B cell (primary cell): ENCODE measurements at regions not wholly inside any gene's neighbourhood (a gene's known extent, or its start where the extent isn't known, plus 50 kb on each side); places are given as distances from the start of the nearest gene placed in this dataset.

Source experiments
- ATAC-seq: fragments of 200-7000 bp; cut with Tn5 transposase; one replicate; pipeline ENCODE4 v1.10.0; 2021; ENCODE audit warnings: low read depth, mild to moderate bottlenecking, moderate number of reproducible peaks, moderate library complexity
- CTCF ChIA-PET: fragments of 350-600 bp; sonication (Branson Sonifier 250); formaldehyde crosslinking; loops from one replicate; lab custom pipeline; 2021; ENCODE audit warnings: antibody characterized with exemption, inconsistent platforms; lab: Charles Lee
- POLR2A ChIA-PET: fragments of 350-600 bp; sonication (Branson Sonifier 250); formaldehyde crosslinking; loops from one replicate; lab custom pipeline; 2021; ENCODE audit warnings: antibody characterized with exemption; lab: Charles Lee
- DNase-seq: peaks from one replicate; pipeline ENCODE4 v3.0.0; 2013
- H2AFZ ChIP-seq: 2 replicates; pipeline ENCODE4 v1.6.1; 2012; ENCODE audit warnings: mild to moderate bottlenecking, low read depth, low read length; ENCODE audit not compliant: insufficient read depth, poor library complexity, severe bottlenecking
- H3K27ac ChIP-seq, 2 donors: 1 replicate in 1 of 2; 2 replicates in 1 of 2; pipeline ENCODE4 v1.5.1; 2012 to 2013; ENCODE audit warnings: low read length in 2 of 2, mild to moderate bottlenecking in 2 of 2, moderate library complexity in 1 of 2
- H3K27me3 ChIP-seq, 4 experiments: fragments of 200-600 bp in 1 of 4; sonication (generic) in 1 of 4; replicated peaks in 1 of 4; 1 replicate in 2 of 4; 2 replicates in 2 of 4; pipeline versions ENCODE4 v1.6.1 to v1.7.0; 2013 to 2016; ENCODE audit warnings: low read length in 3 of 4, mild to moderate bottlenecking in 2 of 4, mixed read lengths in 1 of 4, moderate library complexity in 1 of 4; ENCODE audit not compliant: insufficient read depth in 4 of 4, control insufficient read depth in 3 of 4; ENCODE audit errors: control extremely low read depth in 1 of 4
- H3K36me3 ChIP-seq, 2 experiments: replicated peaks in 1 of 2; 1 replicate in 1 of 2; 2 replicates in 1 of 2; pipeline versions ENCODE4 v1.6.1 to v1.7.1; 2013; ENCODE audit warnings: low read length in 1 of 2; ENCODE audit not compliant: insufficient read depth in 2 of 2, control insufficient read depth in 1 of 2; ENCODE audit errors: control extremely low read depth in 1 of 2, extremely low read depth in 1 of 2
- H3K4me1 ChIP-seq, 2 donors: fragments of 200-600 bp in 1 of 2; sonication (generic) in 1 of 2; 1 replicate in 1 of 2; 2 replicates in 1 of 2; pipeline versions ENCODE4 v1.5.1 to v1.6.1; 2013 to 2017; ENCODE audit warnings: low read length in 2 of 2; ENCODE audit not compliant: control insufficient read depth in 2 of 2, insufficient read depth in 2 of 2
- H3K4me2 ChIP-seq: replicated peaks from 2 replicates; pipeline ENCODE3; 2012; ENCODE audit warnings: mild to moderate bottlenecking, low read depth, low read length; ENCODE audit not compliant: poor library complexity, severe bottlenecking
- H3K4me3 ChIP-seq, 5 experiments: fragments of 200-600 bp in 1 of 5; sonication (generic) in 1 of 5; 1 replicate in 3 of 5; 2 replicates in 2 of 5; pipeline versions ENCODE4 v1.5.1 to v1.7.0; 2011 to 2016; ENCODE audit warnings: low read length in 4 of 5, mild to moderate bottlenecking in 4 of 5, low read depth in 2 of 5, control low read depth in 1 of 5, moderate library complexity in 1 of 5; ENCODE audit not compliant: insufficient read depth in 1 of 5; ENCODE audit errors: control extremely low read depth in 1 of 5, extremely low read depth in 1 of 5
- H3K79me2 ChIP-seq: fragments of 200-600 bp; sonication (generic); one replicate; pipeline ENCODE4 v1.6.0; 2016; ENCODE audit warnings: low read length; ENCODE audit not compliant: control insufficient read depth, insufficient read depth
- H3K9ac ChIP-seq: fragments of 200-600 bp; sonication (generic); 2 replicates; pipeline ENCODE4 v1.6.1; 2017; ENCODE audit warnings: mild to moderate bottlenecking, low read length, moderate library complexity
- H3K9me3 ChIP-seq, 3 donors: one replicate each; pipeline versions ENCODE4 v1.6.1 to v1.7.1; 2013; ENCODE audit warnings: low read length in 2 of 3; ENCODE audit not compliant: control insufficient read depth in 2 of 3, insufficient read depth in 1 of 3; ENCODE audit errors: control extremely low read depth in 1 of 3
- H4K20me1 ChIP-seq: 2 replicates; pipeline ENCODE4 v1.6.0; 2012; ENCODE audit warnings: mild to moderate bottlenecking, low read length; ENCODE audit not compliant: insufficient read depth, control insufficient read depth, poor library complexity, severe bottlenecking
- H3K27ac Mint-ChIP-seq: one replicate; pipeline ENCODE4 v1.8.0; 2021; ENCODE audit warnings: mixed read lengths
- H3K27me3 Mint-ChIP-seq: one replicate; pipeline ENCODE4 v1.8.0; 2021; ENCODE audit warnings: mixed read lengths
- H3K4me1 Mint-ChIP-seq: one replicate; pipeline ENCODE4 v1.8.0; 2021; ENCODE audit warnings: mixed read lengths
- H3K4me3 Mint-ChIP-seq: one replicate; pipeline ENCODE4 v1.8.0; 2021; ENCODE audit warnings: mixed read lengths
- H3K9me3 Mint-ChIP-seq: one replicate; pipeline ENCODE4 v1.8.0; 2022; ENCODE audit warnings: mixed read lengths; ENCODE audit not compliant: insufficient read depth
- EZH2 ChIP-seq: IDR thresholded peaks from 2 replicates; pipeline ENCODE4 v1.6.1; 2012; ENCODE audit warnings: borderline replicate concordance, low read depth, mild to moderate bottlenecking, moderate library complexity, low read length; ENCODE audit not compliant: insufficient read depth, poor library complexity, severe bottlenecking
- WGBS: methylation state at CpG from one replicate; pipeline ENCODE4 v1.1.5; 2013; ENCODE audit warnings: missing lambda C conversion rate; ENCODE audit not compliant: insufficient coverage; 5-methylcytosine and 5-hydroxymethylcytosine counted together
- intact Hi-C: fragments of 100-400 bp; cut with micrococcal nuclease; formaldehyde crosslinking; loops from one replicate; pipeline ENCODE4 v1.10.0; 2022
- TF ChIP-seq, protein P1 (sequence below): fragments of 200-600 bp; IDR thresholded peaks from one replicate; pipeline ENCODE4 v1.8.0; 2022; ENCODE audit warnings: antibody characterized with exemption, mild to moderate bottlenecking

DNA sequence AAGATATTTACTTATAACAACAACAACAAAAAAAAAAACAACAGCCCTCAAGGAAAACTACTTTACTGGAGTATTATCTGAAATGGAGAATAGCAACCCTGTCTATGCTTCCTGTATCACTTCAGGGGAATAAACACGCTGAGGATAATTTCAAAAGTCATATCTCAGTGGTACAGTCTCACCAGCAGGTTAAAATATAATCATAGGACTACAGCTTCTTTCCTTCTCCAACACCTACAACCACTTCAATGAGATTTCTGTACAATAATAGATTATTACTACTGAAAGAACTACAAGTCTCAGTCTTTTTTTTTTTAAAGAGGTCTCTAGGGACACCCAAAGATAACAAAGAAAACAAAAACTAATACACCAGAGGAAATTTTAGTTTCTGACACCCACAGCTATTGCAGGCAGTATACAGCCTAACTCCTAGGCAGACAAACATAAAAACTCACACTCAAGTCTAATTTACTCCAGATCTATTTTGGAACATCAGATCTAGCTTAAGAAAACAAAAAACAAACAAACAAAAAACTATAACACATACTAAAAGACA is 268.2 kb downstream of the BCHE start:
- H3K4me3 ChIP-seq: no peak overlapping the region
- intact Hi-C loops: no loop called here
- Mint-ChIP-seq H3K4me3 (no peak overlapping the region), H3K27me3 (no peaks in the 10 kb centered on the region), H3K4me1 (no peaks in the 10 kb centered on the region), H3K9me3 (no peaks in the 10 kb centered on the region), H3K27ac (no peak overlapping the region)
- H3K79me2 ChIP-seq: no peaks in the 10 kb centered on the region
- no peaks in the 10 kb centered on the region for H3K4me1 ChIP-seq
- ChIA-PET CTCF (no interaction called here), POLR2A (no interaction called here)
- no peak overlapping the region for H2AFZ ChIP-seq
- no peaks in the 10 kb centered on the region for H3K36me3 ChIP-seq
- DNase-seq (no peak), ATAC-seq (no peak)
- no peaks in the 10 kb centered on the region for H3K27me3 ChIP-seq
- no CpG with 5 or more reads among the region's 1 CpG for WGBS
- no peaks in the 10 kb centered on the region for H4K20me1 ChIP-seq
- H3K27ac ChIP-seq: no peak overlapping the region
- TF ChIP-seq EZH2: no peak
- TF ChIP-seq, protein P1, sequence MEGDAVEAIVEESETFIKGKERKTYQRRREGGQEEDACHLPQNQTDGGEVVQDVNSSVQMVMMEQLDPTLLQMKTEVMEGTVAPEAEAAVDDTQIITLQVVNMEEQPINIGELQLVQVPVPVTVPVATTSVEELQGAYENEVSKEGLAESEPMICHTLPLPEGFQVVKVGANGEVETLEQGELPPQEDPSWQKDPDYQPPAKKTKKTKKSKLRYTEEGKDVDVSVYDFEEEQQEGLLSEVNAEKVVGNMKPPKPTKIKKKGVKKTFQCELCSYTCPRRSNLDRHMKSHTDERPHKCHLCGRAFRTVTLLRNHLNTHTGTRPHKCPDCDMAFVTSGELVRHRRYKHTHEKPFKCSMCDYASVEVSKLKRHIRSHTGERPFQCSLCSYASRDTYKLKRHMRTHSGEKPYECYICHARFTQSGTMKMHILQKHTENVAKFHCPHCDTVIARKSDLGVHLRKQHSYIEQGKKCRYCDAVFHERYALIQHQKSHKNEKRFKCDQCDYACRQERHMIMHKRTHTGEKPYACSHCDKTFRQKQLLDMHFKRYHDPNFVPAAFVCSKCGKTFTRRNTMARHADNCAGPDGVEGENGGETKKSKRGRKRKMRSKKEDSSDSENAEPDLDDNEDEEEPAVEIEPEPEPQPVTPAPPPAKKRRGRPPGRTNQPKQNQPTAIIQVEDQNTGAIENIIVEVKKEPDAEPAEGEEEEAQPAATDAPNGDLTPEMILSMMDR: no peak
- H3K4me2 ChIP-seq: no peak overlapping the region
- H3K9me3 ChIP-seq: no peaks in the 10 kb centered on the region
- H3K9ac ChIP-seq: no peak overlapping the region

DNA sequence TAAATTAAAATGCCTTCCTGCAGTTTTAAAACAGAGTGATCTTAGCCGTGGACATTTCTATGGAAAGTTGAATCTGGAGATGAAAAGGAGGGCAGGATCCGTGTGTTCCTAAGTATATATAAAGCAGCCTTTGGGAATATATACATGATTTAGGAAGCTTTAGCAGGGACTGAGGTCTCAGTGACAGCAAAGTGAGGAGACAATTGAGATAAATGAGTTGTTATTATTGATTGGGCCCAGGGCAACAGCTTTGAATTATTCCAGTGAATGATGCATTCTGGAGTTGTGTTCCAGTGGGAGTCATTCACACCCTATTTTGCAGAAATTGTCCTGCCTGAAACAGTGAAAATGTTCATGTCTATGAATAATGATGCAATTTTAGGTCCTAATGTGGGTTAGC is 281.4 kb downstream of the BCHE start:
- H3K79me2 ChIP-seq: no peaks in the 10 kb centered on the region

More for the DNA sequence above, 281.4 kb downstream of the BCHE start:
- H3K4me3 ChIP-seq: no peak overlapping the region
- WGBS: 79% methylated on average over 2 of the region's 2 CpGs
- no peaks in the 10 kb centered on the region for H3K27me3 ChIP-seq
- H3K4me3 Mint-ChIP-seq: no peak overlapping the region
- H3K27me3 Mint-ChIP-seq: no peaks in the 10 kb centered on the region
- intact Hi-C loops: no loop called here
- H3K36me3 ChIP-seq: no peaks in the 10 kb centered on the region
- POLR2A ChIA-PET: no interaction called here
- ATAC-seq (no peak), DNase-seq (no peak)
- H3K9me3 ChIP-seq: no peaks in the 10 kb centered on the region
- no peaks in the 10 kb centered on the region for H4K20me1 ChIP-seq
- H3K9me3 Mint-ChIP-seq: peaks cover 2% of the 10 kb centered on the region
- no peaks in the 10 kb centered on the region for H3K4me1 Mint-ChIP-seq
- CTCF ChIA-PET: no interaction called here
- no peak overlapping the region for H3K4me2 ChIP-seq
- no peak overlapping the region for H3K27ac ChIP-seq
- TF ChIP-seq EZH2: no peak
- no peaks in the 10 kb centered on the region for H3K4me1 ChIP-seq
- H2AFZ ChIP-seq: no peak overlapping the region
- H3K27ac Mint-ChIP-seq: no peak overlapping the region
- no peak overlapping the region for H3K9ac ChIP-seq
